ENCODE measurements at regions not wholly inside any gene's neighbourhood (a gene's known extent, or its start where the extent isn't known, plus 50 kb on each side); places are given as distances from the start of the nearest gene placed in this dataset.
"Not testable (repeated sequence)": the region's sequence is repeated elsewhere in the genome, so short reads cannot be mapped to it uniquely, and the experiment has no call there.

DNA sequence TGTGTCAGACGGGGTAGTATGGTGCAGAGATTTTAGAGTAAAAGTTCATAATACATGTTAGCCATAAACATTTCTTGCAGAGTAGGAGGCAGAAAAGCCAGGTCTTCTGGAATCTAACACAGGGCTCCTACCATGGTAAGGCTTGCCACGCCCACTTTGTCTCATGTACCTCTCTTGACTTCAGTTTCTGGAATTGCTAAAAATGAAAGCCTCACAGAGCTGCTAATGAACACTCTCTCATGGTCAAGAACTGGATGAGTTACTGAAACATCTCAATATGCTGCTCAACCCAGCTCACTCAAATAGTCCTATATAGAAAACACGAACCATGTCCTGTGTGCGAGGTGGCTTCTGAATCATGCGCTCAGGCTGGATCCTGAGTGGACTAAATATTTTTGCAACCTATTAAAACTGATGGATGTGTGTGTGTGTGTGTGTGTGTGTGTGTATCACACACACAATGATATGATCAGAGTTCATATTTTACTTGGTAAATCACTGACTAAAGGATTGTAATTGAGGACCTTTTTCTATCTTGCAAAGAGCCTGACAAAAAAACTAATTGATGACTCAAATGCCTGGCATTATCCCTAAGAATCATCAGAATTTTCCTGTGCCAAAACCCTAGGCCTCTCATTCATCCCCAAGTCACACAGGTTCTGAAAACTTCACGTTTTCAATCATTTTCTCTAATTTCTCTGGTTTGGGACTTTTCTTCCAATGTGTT, 1306.6 kb downstream of the XPNPEP1 start:
- TF ChIP-seq, protein P1, sequence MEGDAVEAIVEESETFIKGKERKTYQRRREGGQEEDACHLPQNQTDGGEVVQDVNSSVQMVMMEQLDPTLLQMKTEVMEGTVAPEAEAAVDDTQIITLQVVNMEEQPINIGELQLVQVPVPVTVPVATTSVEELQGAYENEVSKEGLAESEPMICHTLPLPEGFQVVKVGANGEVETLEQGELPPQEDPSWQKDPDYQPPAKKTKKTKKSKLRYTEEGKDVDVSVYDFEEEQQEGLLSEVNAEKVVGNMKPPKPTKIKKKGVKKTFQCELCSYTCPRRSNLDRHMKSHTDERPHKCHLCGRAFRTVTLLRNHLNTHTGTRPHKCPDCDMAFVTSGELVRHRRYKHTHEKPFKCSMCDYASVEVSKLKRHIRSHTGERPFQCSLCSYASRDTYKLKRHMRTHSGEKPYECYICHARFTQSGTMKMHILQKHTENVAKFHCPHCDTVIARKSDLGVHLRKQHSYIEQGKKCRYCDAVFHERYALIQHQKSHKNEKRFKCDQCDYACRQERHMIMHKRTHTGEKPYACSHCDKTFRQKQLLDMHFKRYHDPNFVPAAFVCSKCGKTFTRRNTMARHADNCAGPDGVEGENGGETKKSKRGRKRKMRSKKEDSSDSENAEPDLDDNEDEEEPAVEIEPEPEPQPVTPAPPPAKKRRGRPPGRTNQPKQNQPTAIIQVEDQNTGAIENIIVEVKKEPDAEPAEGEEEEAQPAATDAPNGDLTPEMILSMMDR (IDR thresholded peaks at IDR 0.05) = no peak
- ATAC-seq = no peak
- Histone ChIP-seq H3K4me1 (ENCODE audit: low read depth) (no peaks in the 10 kb centered on the region), H3K4me3 (no peak overlapping the region), H3K36me3 (ENCODE audit: low read depth) (no peaks in the 10 kb centered on the region), H3K9me3 (no peaks in the 10 kb centered on the region)
- DNase-seq = no peak
- intact Hi-C loops (cut with DNase I, micrococcal nuclease) = no loop called here

DNA sequence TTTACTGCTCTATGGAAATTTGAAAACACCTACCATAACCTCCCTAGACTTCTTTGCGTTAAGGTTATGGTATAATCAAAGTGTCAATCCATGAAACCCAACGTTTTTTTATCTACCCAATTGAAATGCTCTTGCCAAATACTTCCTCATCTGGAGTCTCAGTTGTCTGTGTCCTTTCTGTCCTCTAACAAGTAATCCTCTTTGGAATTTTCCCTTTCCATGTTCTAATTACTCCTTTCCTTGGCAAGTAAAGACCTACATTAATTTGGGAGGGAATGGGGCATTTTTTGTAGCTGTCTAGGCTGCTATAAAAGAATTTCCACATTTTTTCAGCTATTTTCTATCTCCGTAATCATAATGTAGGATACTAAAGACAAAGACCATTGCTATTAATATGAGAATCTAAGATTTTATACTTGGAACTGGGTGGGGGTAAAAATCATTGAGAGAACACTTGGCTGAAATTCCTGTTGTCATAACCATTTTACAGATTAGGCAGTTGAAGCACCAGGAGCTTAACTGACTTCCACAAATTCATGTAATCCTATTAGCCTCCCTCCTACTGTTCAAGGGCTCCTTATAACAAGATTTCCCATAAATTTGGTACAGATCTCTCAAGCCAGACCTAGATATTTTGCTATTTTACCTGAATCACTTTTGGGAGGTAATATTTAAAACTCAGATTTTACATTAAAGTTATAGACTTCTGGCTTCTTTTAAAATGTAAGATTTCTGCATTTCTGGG, 1307.6 kb downstream of the XPNPEP1 start:
- TF ChIP-seq, protein P1 (IDR thresholded peaks at IDR 0.05) = no peak
- Histone ChIP-seq H3K4me1 (ENCODE audit: low read depth) (no peaks in the 10 kb centered on the region), H3K9me3 (no peaks in the 10 kb centered on the region), H3K36me3 (ENCODE audit: low read depth) (no peaks in the 10 kb centered on the region), H3K4me3 (no peak overlapping the region)
- no peak for DNase-seq
- intact Hi-C loops (cut with DNase I, micrococcal nuclease) = no loop called here
- no peak for ATAC-seq

DNA sequence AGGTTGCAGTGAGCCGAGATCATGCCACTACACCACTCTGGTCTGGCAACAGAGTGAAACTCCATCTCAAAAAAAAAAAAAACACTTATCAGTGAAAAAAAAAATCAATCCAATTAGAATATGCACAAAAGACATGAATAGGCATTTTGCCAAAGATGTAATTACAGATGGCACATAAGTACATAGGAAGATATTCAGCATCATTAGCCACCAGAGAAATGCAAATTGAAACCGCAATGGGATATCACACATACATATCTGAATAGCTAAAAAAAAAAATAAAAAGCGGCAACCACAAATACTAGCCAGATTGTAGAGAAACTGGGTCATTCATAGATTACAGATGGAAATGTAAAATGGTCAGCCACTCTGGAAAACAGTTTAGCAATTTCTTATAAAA, 1310.8 kb downstream of the XPNPEP1 start:
- ATAC-seq (no peak), DNase-seq (no peak)
- intact Hi-C loops (cut with DNase I, micrococcal nuclease) = no loop called here
- no peaks in the 10 kb centered on the region for H3K4me1 ChIP-seq (ENCODE audit: low read depth)
- TF ChIP-seq, protein P1 (IDR thresholded peaks at IDR 0.05) = no peak
- no peaks in the 10 kb centered on the region for H3K9me3 ChIP-seq
- no peak overlapping the region for H3K4me3 ChIP-seq
- no peaks in the 10 kb centered on the region for H3K36me3 ChIP-seq (ENCODE audit: low read depth)

DNA sequence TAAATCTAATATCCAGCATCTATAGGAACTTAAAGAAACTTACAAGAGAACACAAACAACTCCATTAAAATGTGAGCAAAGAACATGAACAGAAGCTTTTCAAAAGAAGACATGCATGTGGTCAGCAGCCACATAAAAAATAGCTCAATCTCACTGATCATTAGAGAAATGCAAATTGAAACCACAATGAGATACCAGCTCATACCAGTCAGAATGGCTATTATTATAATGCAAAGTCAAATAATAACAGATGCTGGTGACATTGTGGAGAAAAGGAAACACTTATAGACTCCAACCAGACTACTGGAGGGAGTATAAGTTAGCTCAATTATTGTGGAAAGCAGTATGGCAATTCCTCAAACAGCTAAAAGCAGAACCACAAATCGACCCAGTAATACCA, 1314.5 kb downstream of the XPNPEP1 start:
- no peaks in the 10 kb centered on the region for H3K4me1 ChIP-seq (ENCODE audit: low read depth)
- DNase-seq (no peak), ATAC-seq (no peak)
- H3K36me3 ChIP-seq (ENCODE audit: low read depth) = no peaks in the 10 kb centered on the region
- H3K9me3 ChIP-seq = no peaks in the 10 kb centered on the region
- TF ChIP-seq, protein P1 (IDR thresholded peaks at IDR 0.05) = no peak
- H3K4me3 ChIP-seq = no peak overlapping the region
- intact Hi-C loops (cut with DNase I, micrococcal nuclease) = no loop called here

DNA sequence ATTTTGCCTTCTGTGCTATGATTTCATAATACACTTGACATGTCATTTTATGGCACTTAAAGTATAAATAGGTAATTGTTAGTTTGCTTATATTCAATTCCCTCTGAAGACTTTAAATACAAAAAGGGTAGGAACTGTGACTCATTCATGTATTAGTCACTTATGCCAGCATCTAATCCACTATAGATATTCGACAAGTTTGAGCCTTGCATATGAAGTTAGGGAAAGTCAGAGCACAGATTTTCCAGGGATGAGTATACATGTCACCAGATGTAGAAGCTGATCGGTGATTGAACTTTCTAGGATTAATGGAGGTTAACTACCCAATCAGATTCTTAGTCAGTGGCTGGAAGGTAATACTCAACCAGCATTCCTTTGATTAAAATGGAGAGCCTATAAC, 1321.5 kb downstream of the XPNPEP1 start:
- ATAC-seq (no peak), DNase-seq (no peak)
- H3K4me3 ChIP-seq = no peak overlapping the region
- no peaks in the 10 kb centered on the region for H3K36me3 ChIP-seq (ENCODE audit: low read depth)
- intact Hi-C loops (cut with DNase I, micrococcal nuclease) = no loop called here
- TF ChIP-seq, protein P1 (IDR thresholded peaks at IDR 0.05) = no peak
- no peaks in the 10 kb centered on the region for H3K4me1 ChIP-seq (ENCODE audit: low read depth)
- H3K9me3 ChIP-seq = no peaks in the 10 kb centered on the region

DNA sequence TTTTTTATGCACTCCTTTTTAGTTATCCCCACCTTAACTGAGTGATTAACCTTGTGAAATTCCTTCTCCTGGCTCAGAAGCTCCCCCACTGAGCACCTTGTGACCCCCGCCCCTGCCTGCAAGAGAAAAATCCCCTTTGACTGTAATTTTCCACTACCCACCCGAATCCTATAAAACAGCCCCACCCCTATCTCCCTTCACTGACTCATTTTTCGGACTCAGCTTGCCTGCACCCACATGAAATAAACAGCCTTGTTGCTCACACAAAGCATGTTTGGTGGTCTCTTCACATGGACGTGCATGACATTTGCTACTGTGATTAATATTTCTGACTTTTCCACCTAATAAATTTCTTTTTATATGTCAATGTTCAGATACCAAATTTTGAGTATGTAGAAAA, 1322.8 kb downstream of the XPNPEP1 start:
- H3K4me1 ChIP-seq (ENCODE audit: low read depth); intact Hi-C loops (cut with DNase I, micrococcal nuclease); ATAC-seq; H3K9me3 ChIP-seq; DNase-seq; H3K36me3 ChIP-seq (ENCODE audit: low read depth); H3K4me3 ChIP-seq: not testable (repeated sequence)

DNA sequence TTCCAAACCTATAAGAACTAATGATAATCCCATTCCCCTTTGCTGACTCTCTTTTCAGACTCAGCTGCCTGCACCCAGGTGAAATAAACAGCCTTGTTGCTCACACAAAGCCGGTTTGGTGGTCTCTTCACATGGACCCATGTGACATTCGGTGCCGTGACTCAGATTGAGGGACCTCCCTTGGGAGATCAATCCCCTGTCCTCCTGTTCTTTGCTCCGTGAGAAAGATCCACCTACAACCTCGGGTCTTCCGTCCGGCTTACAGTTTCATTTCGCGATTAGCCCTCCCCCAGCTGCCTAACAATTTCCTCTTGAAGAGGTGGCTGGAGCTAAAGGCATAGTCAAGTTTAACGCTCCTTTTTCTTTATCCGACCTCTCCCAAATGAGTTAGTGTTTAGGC, 1324.0 kb downstream of the XPNPEP1 start:
- ATAC-seq = not testable (repeated sequence)

More for the DNA sequence above, 1324.0 kb downstream of the XPNPEP1 start:
- DNase-seq; H3K36me3 ChIP-seq (ENCODE audit: low read depth); H3K4me3 ChIP-seq; intact Hi-C loops (cut with DNase I, micrococcal nuclease); H3K9me3 ChIP-seq; H3K4me1 ChIP-seq (ENCODE audit: low read depth): not testable (repeated sequence)

Measured in mucosa of descending colon (tissue), 3 donors.